Activated CD4-positive, alpha-beta memory T cell treated with anti-CD3 and anti-CD28 coated beads, Interleukin-2, amount 10 ng/mL, durations not matched to agents 7 days and 5 days (primary cell): ENCODE measurements at regions not wholly inside any gene's neighbourhood (a gene's known extent, or its start where the extent isn't known, plus 50 kb on each side); places are given as distances from the start of the nearest gene placed in this dataset.
"Not testable (repeated sequence)": the region's sequence is repeated elsewhere in the genome, so short reads cannot be mapped to it uniquely, and the experiment has no call there.

ENCODE experiments used
- CTCF ChIA-PET: fragments of 350-600 bp; sonication (Branson Sonifier 250); formaldehyde crosslinking; loops from one replicate; lab custom pipeline; 2021; ENCODE audit warnings: antibody characterized with exemption, inconsistent platforms; lab: Charles Lee
- POLR2A ChIA-PET: fragments of 350-600 bp; sonication (Branson Sonifier 250); formaldehyde crosslinking; loops from one replicate; lab custom pipeline; 2021; ENCODE audit warnings: antibody characterized with exemption; lab: Charles Lee
- DNase-seq: peaks from one replicate; pipeline ENCODE4 v3.0.0-alpha.2; 2020
- H3K27ac Mint-ChIP-seq: one replicate; pipeline ENCODE4 v1.8.0; 2021; ENCODE audit warnings: mild to moderate bottlenecking, mixed read lengths
- H3K27me3 Mint-ChIP-seq: one replicate; pipeline ENCODE4 v1.8.0; 2021; ENCODE audit warnings: mixed read lengths
- H3K36me3 Mint-ChIP-seq: one replicate; pipeline ENCODE4 v1.8.0; 2021; ENCODE audit warnings: low read depth, mixed read lengths
- H3K4me1 Mint-ChIP-seq: one replicate; pipeline ENCODE4 v1.8.0; 2021; ENCODE audit warnings: mixed read lengths
- H3K4me3 Mint-ChIP-seq: one replicate; pipeline ENCODE4 v1.8.0; 2021; ENCODE audit warnings: mild to moderate bottlenecking, mixed read lengths
- H3K9me3 Mint-ChIP-seq: one replicate; pipeline ENCODE4 v1.8.0; 2021; ENCODE audit warnings: mixed read lengths

- ChIA-PET CTCF (no interaction called here), POLR2A (no interaction called here)
- no peak overlapping the region for H3K27ac Mint-ChIP-seq
- DNase-seq = peak; percentile 12
- H3K36me3 Mint-ChIP-seq = no peaks in the 10 kb centered on the region
- H3K4me1 Mint-ChIP-seq = peaks cover 2% of the 10 kb centered on the region
- no peaks in the 10 kb centered on the region for H3K9me3 Mint-ChIP-seq
- H3K27me3 Mint-ChIP-seq = no peaks in the 10 kb centered on the region
- no peak overlapping the region for H3K4me3 Mint-ChIP-seq
Observed at GRCh38 chr1:4174291-4175200, 274.5 kb upstream of the C1orf174 start.

GRCh38 chr1:4175566-4176405 lies 275.7 kb upstream of the C1orf174 start:
- H3K36me3 Mint-ChIP-seq = no peaks in the 10 kb centered on the region
- ChIA-PET CTCF (no interaction called here), POLR2A (no interaction called here)
- peak; percentile 12 for DNase-seq
- H3K27ac Mint-ChIP-seq = no peak overlapping the region
- peaks cover 2% of the 10 kb centered on the region for H3K4me1 Mint-ChIP-seq
- H3K27me3 Mint-ChIP-seq = no peaks in the 10 kb centered on the region
- H3K4me3 Mint-ChIP-seq = no peak overlapping the region
- H3K9me3 Mint-ChIP-seq = no peaks in the 10 kb centered on the region

- no peaks in the 10 kb centered on the region for H3K27me3 Mint-ChIP-seq
- H3K4me3 Mint-ChIP-seq = no peak overlapping the region
- no peak overlapping the region for H3K27ac Mint-ChIP-seq
- H3K9me3 Mint-ChIP-seq = no peaks in the 10 kb centered on the region
- ChIA-PET CTCF (no interaction called here), POLR2A (no interaction called here)
- DNase-seq = peak; percentile 6
- H3K4me1 Mint-ChIP-seq = peaks cover 2% of the 10 kb centered on the region
- no peaks in the 10 kb centered on the region for H3K36me3 Mint-ChIP-seq
Observed at GRCh38 chr1:4176841-4177240, 276.8 kb upstream of the C1orf174 start.

- H3K27ac Mint-ChIP-seq = no peak overlapping the region
- H3K4me3 Mint-ChIP-seq = no peak overlapping the region
- H3K4me1 Mint-ChIP-seq = peaks cover 2% of the 10 kb centered on the region
- ChIA-PET CTCF (no interaction called here), POLR2A (no interaction called here)
- H3K36me3 Mint-ChIP-seq = no peaks in the 10 kb centered on the region
- DNase-seq = no peak
- H3K9me3 Mint-ChIP-seq = no peaks in the 10 kb centered on the region
- H3K27me3 Mint-ChIP-seq = no peaks in the 10 kb centered on the region
Observed at GRCh38 chr1:4177425-4178150, 277.5 kb upstream of the C1orf174 start.

GRCh38 chr1:4178501-4179113 lies 278.5 kb upstream of the C1orf174 start:
- Mint-ChIP-seq H3K27ac (no peak overlapping the region), H3K4me3 (no peak overlapping the region)

GRCh38 chr1:4179914-4180735 lies 280.1 kb upstream of the C1orf174 start:
- Mint-ChIP-seq H3K4me1 (peaks cover 2% of the 10 kb centered on the region), H3K27me3 (no peaks in the 10 kb centered on the region), H3K27ac (no peak overlapping the region), H3K36me3 (no peaks in the 10 kb centered on the region), H3K9me3 (no peaks in the 10 kb centered on the region), H3K4me3 (no peak overlapping the region)
- DNase-seq = no peak
- ChIA-PET POLR2A (no interaction called here), CTCF (no interaction called here)

More at GRCh38 chr1:4178501-4179113, 278.5 kb upstream of the C1orf174 start:
- ChIA-PET POLR2A (no interaction called here), CTCF (no interaction called here)
- H3K9me3 Mint-ChIP-seq = no peaks in the 10 kb centered on the region
- peaks cover 2% of the 10 kb centered on the region for H3K4me1 Mint-ChIP-seq
- no peaks in the 10 kb centered on the region for H3K36me3 Mint-ChIP-seq
- no peak for DNase-seq
- H3K27me3 Mint-ChIP-seq = no peaks in the 10 kb centered on the region

GRCh38 chr1:4186486-4186885 lies 286.4 kb upstream of the C1orf174 start:
- H3K9me3 Mint-ChIP-seq, POLR2A ChIA-PET, H3K27ac Mint-ChIP-seq, CTCF ChIA-PET, H3K4me1 Mint-ChIP-seq, H3K27me3 Mint-ChIP-seq, H3K4me3 Mint-ChIP-seq, DNase-seq, H3K36me3 Mint-ChIP-seq: not testable (repeated sequence)

GRCh38 chr1:4203501-4203900 lies 303.4 kb upstream of the C1orf174 start:
- no peaks in the 10 kb centered on the region for H3K4me1 Mint-ChIP-seq
- no peak for DNase-seq
- H3K27ac Mint-ChIP-seq = no peak overlapping the region
- H3K36me3 Mint-ChIP-seq = no peaks in the 10 kb centered on the region
- H3K27me3 Mint-ChIP-seq = peaks cover 6% of the 10 kb centered on the region
- no peak overlapping the region for H3K4me3 Mint-ChIP-seq
- CTCF ChIA-PET = no interaction called here
- POLR2A ChIA-PET = no interaction called here
- H3K9me3 Mint-ChIP-seq = peaks cover 24% of the 10 kb centered on the region

- Mint-ChIP-seq H3K4me1 (no peaks in the 10 kb centered on the region), H3K36me3 (no peaks in the 10 kb centered on the region), H3K9me3 (peaks cover 24% of the 10 kb centered on the region), H3K27me3 (no peaks in the 10 kb centered on the region), H3K4me3 (no peak overlapping the region), H3K27ac (no peak overlapping the region)
- POLR2A ChIA-PET = no interaction called here
- DNase-seq = no peak
- CTCF ChIA-PET = no interaction called here
Observed at GRCh38 chr1:4207183-4207582, 307.1 kb upstream of the C1orf174 start.

- no peaks in the 10 kb centered on the region for H3K4me1 Mint-ChIP-seq
- no peaks in the 10 kb centered on the region for H3K36me3 Mint-ChIP-seq
- H3K4me3 Mint-ChIP-seq = no peak overlapping the region
- H3K9me3 Mint-ChIP-seq = peaks cover 24% of the 10 kb centered on the region
- CTCF ChIA-PET = no interaction called here
- H3K27ac Mint-ChIP-seq = no peak overlapping the region
- DNase-seq = no peak
- POLR2A ChIA-PET = no interaction called here
- H3K27me3 Mint-ChIP-seq = no peaks in the 10 kb centered on the region
Observed at GRCh38 chr1:4207842-4208692, 308.0 kb upstream of the C1orf174 start.

GRCh38 chr1:4210043-4210442 lies 310.0 kb upstream of the C1orf174 start:
- peaks cover 14% of the 10 kb centered on the region for H3K9me3 Mint-ChIP-seq
- no peaks in the 10 kb centered on the region for H3K4me1 Mint-ChIP-seq
- H3K36me3 Mint-ChIP-seq = no peaks in the 10 kb centered on the region
- H3K27me3 Mint-ChIP-seq = no peaks in the 10 kb centered on the region
- no peak for DNase-seq
- H3K27ac Mint-ChIP-seq = no peak overlapping the region
- H3K4me3 Mint-ChIP-seq = no peak overlapping the region
- ChIA-PET POLR2A (no interaction called here), CTCF (no interaction called here)
